PFSK-1 (cell line): ENCODE measurements at regions not wholly inside any gene's neighbourhood (a gene's known extent, or its start where the extent isn't known, plus 50 kb on each side); places are given as distances from the start of the nearest gene placed in this dataset.

Experiments
- POLR2AphosphoS5 ChIP-seq: IDR thresholded peaks from 2 replicates; pipeline ENCODE4 v1.6.1; 2012; ENCODE audit warnings: low read depth, mild to moderate bottlenecking, control low read depth, low read length, moderate library complexity
- TAF1 ChIP-seq: IDR thresholded peaks from 2 replicates; pipeline ENCODE4 v1.6.1; 2012; ENCODE audit warnings: low read length, control low read depth, borderline replicate concordance; ENCODE audit not compliant: insufficient read depth

- no peak for TF ChIP-seq TAF1
- no peak for TF ChIP-seq POLR2AphosphoS5
These were observed 148.6 kb downstream of the SUCNR1 start for GRCh38 chr3:152021951-152022461.
